ENCODE measurements at regions not wholly inside any gene's neighbourhood (a gene's known extent, or its start where the extent isn't known, plus 50 kb on each side); places are given as distances from the start of the nearest gene placed in this dataset.

GRCh38 chr15:93152360-93152759 is 63.3 kb upstream of the RGMA start:
- no peaks in the 10 kb centered on the region for H3K27me3 ChIP-seq (ENCODE audit: insufficient read depth, low read length)
- RAD21 ChIA-PET (ENCODE audit: low non-redundant PET in 1 of 2, low total read pairs in 2 of 2, uncharacterized antibody in 2 of 2, unreplicated experiment in 2 of 2), result no interaction called here
- no peaks in the 10 kb centered on the region for H3K9me3 ChIP-seq (ENCODE audit: control insufficient read depth in 1 of 2, insufficient read depth in 1 of 2, low read depth in 1 of 2, low read length in 2 of 2)
- no peak for TF ChIP-seq YY1 (IDR thresholded peaks at IDR 0.05; ENCODE audit: extremely low read depth, insufficient replicate concordance, low read depth, low read length)
- TF ChIP-seq POLR2A (IDR thresholded peaks at IDR 0.05; ENCODE audit: borderline replicate concordance, extremely low read depth, insufficient read depth, insufficient read length), result no peak
- no peak for TF ChIP-seq CBX3 (IDR thresholded peaks at IDR 0.05; ENCODE audit: low read depth)
- TF ChIP-seq CEBPB (IDR thresholded peaks at IDR 0.05; ENCODE audit: low read depth), result no peak
- TF ChIP-seq ELF1 (IDR thresholded peaks at IDR 0.05; ENCODE audit: borderline replicate concordance, low read depth), result no peak
- TF ChIP-seq ZBTB33 (IDR thresholded peaks at IDR 0.05; ENCODE audit: extremely low read depth, insufficient replicate concordance, low read length), result no peak
- TF ChIP-seq, protein P1, sequence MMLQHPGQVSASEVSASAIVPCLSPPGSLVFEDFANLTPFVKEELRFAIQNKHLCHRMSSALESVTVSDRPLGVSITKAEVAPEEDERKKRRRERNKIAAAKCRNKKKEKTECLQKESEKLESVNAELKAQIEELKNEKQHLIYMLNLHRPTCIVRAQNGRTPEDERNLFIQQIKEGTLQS (IDR thresholded peaks at IDR 0.05), result no peak
- no peak for TF ChIP-seq TCF7L2 (IDR thresholded peaks at IDR 0.05; ENCODE audit: borderline replicate concordance, extremely low read depth, insufficient read depth, insufficient read length)
- TF ChIP-seq SRF (IDR thresholded peaks at IDR 0.05; ENCODE audit: low read depth), result no peak
- TF ChIP-seq SIN3A (IDR thresholded peaks at IDR 0.05; ENCODE audit: low read depth), result no peak
- no peak overlapping the region for H3K4me3 ChIP-seq (replicated peaks in 1 of 2; ENCODE audit: low read depth in 1 of 2, low read length in 2 of 2)
- H2AFZ ChIP-seq (ENCODE audit: low read depth, low read length, poor library complexity, severe bottlenecking), result no peak overlapping the region
- intact Hi-C loops (cut with micrococcal nuclease), result no loop called here
- H3K27ac ChIP-seq (ENCODE audit: low read depth, low read length), result no peak overlapping the region
- CTCF ChIA-PET, result no interaction called here
- ATAC-seq (no peak), DNase-seq (ENCODE audit: low read depth, low spot score) (no peak)
- H4K20me1 ChIP-seq (ENCODE audit: insufficient read depth), result no peaks in the 10 kb centered on the region
- BruUV-seq (replicated peaks), result no TSS peak
- H3K9ac ChIP-seq (ENCODE audit: low read length), result no peak overlapping the region
- no peaks in the 10 kb centered on the region for H3K9me2 ChIP-seq (ENCODE audit: insufficient read depth)
- H3K79me2 ChIP-seq (ENCODE audit: insufficient read depth, low read length), result no peaks in the 10 kb centered on the region
- no peaks in the 10 kb centered on the region for H3K36me3 ChIP-seq (ENCODE audit: control insufficient read depth in 1 of 2, insufficient read depth in 2 of 2, low read length in 2 of 2)
- no peaks in the 10 kb centered on the region for H3K4me1 ChIP-seq (ENCODE audit: control insufficient read depth in 1 of 2, insufficient read depth in 2 of 2, low read length in 2 of 2)
- POLR2A ChIA-PET, result no interaction called here
- H3K4me2 ChIP-seq (ENCODE audit: low read length), result no peak overlapping the region
